Right cardiac atrium (tissue), 5 donors: ENCODE measurements at regions not wholly inside any gene's neighbourhood (a gene's known extent, or its start where the extent isn't known, plus 50 kb on each side); places are given as distances from the start of the nearest gene placed in this dataset.

Experiments used
- ATAC-seq, 2 donors: fragments of 200-7000 bp; cut with Tn5 transposase; one replicate each; pipeline versions ENCODE4 v1.8.0 to v1.9.1; 2020; ENCODE audit warnings: moderate library complexity in 2 of 2, mild to moderate bottlenecking in 1 of 2
- DNase-seq, 3 donors: peaks; one replicate each; pipeline ENCODE4 v3.0.0-alpha.2; 2020
- H3K27ac ChIP-seq: one replicate; pipeline ENCODE4 v1.5.1; 2013; ENCODE audit warnings: mild to moderate bottlenecking, low read length, control low read depth, moderate library complexity
- H3K27me3 ChIP-seq: one replicate; pipeline ENCODE4 v1.6.1; 2013; ENCODE audit not compliant: control insufficient read depth, insufficient read depth
- H3K4me1 ChIP-seq: one replicate; pipeline ENCODE4 v1.6.1; 2013; ENCODE audit warnings: low read length; ENCODE audit not compliant: control insufficient read depth, insufficient read depth
- H3K4me3 ChIP-seq: one replicate; pipeline ENCODE4 v1.5.1; 2013; ENCODE audit warnings: low read length, control low read depth
- H3K9me3 ChIP-seq: one replicate; pipeline ENCODE4 v1.6.1; 2013; ENCODE audit warnings: low read length; ENCODE audit not compliant: control insufficient read depth
- WGBS: extraction: QIAGEN DNeasy Blood & Tissue Kit; methylation state at CpG from one replicate; pipeline ENCODE4 v1.1.7; 2013; 5-methylcytosine and 5-hydroxymethylcytosine counted together
- intact Hi-C, 4 donors: fragments of 100-400 bp; cut with DNase I; formaldehyde crosslinking; loops; one replicate each; pipeline versions ENCODE4 v1.11.0 to v1.14.0; 2022 to 2023
- donor health status: healthy with polysubstance abuse.
- donor health status: DM: no; HTN: yes; CAD: no.
- donor health status: DM: no; HTN: no; CAD: no.
- donor health status: DM: no; HTN: yes; CAD: no; lungs with severe emphysema.
- donor health status: DM: yes; HTN: yes; CAD: no.

- intact Hi-C loops: no loop called here
- H3K27me3 ChIP-seq: no peaks in the 10 kb centered on the region
- H3K27ac ChIP-seq: no peak overlapping the region
- no peaks in the 10 kb centered on the region for H3K4me1 ChIP-seq
- 55% methylated on average over 6 of the region's 6 CpGs for WGBS
- H3K4me3 ChIP-seq: no peak overlapping the region
- DNase-seq (no peak), ATAC-seq (no peak)
- H3K9me3 ChIP-seq: no peaks in the 10 kb centered on the region
These were observed 498.2 kb downstream of the IRS2 start for GRCh38 chr13:109288151-109288709.

DNA sequence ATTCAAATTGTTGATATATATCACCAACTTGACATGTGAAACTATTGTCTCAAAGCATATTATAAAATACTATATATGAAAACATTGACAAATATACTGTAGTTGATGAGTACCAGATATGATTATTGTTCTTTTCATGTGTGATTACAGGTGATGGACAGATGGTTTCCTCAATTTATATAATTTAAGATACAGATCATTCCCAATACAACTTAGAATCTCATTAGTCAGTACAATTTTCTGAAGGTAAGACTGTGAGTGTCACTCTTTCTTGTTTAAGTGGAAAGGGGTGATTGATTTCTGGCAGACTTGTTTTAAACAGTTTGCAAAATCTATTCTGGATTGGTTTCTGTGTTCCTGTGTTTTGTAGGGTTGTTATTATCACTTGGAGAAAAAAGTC is 498.8 kb downstream of the IRS2 start:
- no peaks in the 10 kb centered on the region for H3K27me3 ChIP-seq
- intact Hi-C loops: no loop called here
- H3K4me1 ChIP-seq: no peaks in the 10 kb centered on the region
- no peak overlapping the region for H3K27ac ChIP-seq
- H3K4me3 ChIP-seq: no peak overlapping the region
- no peak for ATAC-seq
- no peaks in the 10 kb centered on the region for H3K9me3 ChIP-seq
- no peak for DNase-seq

GRCh38 chr13:109285586-109285985 is 500.8 kb downstream of the IRS2 start:
- Histone ChIP-seq H3K9me3 (no peaks in the 10 kb centered on the region), H3K27me3 (no peaks in the 10 kb centered on the region), H3K27ac (no peak overlapping the region), H3K4me3 (no peak overlapping the region), H3K4me1 (no peaks in the 10 kb centered on the region)
- ATAC-seq (no peak), DNase-seq (no peak)
- 90% methylated on average over 2 of the region's 2 CpGs for WGBS
- intact Hi-C loops: no loop called here

DNA sequence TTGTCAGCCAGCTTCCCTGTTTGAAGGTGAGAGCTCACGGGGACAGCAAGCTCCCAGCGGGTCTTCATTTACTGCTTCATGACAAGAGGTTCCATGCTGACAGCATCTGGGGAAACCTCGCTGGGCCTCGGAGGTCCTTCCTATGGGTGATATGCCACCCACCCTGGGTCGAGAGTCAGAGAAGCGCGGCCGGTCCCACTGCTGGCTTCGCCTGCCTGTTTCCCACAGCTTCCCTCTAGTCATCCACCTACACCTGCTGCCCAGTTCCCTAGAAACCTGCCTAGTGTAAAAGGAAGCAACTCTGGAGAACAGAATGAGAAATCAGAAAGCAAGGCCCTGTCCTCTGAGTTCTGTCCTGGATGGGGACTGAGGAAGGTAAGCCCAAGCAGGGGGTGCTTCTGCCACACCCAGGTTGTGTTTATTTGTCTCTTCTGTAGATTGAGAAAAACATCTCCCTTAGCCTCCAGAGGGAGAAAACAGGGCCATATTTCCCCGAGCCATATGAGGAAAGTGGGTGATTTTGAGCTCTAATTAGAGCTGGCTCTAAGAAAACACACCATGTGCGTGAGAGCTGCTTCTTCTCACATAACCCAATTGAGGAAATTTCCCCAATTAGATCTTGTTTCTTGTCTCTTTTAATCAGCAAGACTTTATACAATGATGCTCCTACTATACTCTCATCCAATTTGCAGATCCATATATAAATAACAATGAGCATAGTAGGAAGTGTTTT is 504.3 kb downstream of the IRS2 start:
- intact Hi-C loops: no loop called here
- no peaks in the 10 kb centered on the region for H3K27me3 ChIP-seq
- H3K9me3 ChIP-seq: no peaks in the 10 kb centered on the region
- WGBS: 77% methylated on average over 11 of the region's 11 CpGs
- H3K4me1 ChIP-seq: no peaks in the 10 kb centered on the region
- ATAC-seq: no peak
- peak in 1 of 3 donors; percentile 54 for DNase-seq
- H3K4me3 ChIP-seq: no peak overlapping the region
- H3K27ac ChIP-seq: peak overlapping the region; percentile 69

DNA sequence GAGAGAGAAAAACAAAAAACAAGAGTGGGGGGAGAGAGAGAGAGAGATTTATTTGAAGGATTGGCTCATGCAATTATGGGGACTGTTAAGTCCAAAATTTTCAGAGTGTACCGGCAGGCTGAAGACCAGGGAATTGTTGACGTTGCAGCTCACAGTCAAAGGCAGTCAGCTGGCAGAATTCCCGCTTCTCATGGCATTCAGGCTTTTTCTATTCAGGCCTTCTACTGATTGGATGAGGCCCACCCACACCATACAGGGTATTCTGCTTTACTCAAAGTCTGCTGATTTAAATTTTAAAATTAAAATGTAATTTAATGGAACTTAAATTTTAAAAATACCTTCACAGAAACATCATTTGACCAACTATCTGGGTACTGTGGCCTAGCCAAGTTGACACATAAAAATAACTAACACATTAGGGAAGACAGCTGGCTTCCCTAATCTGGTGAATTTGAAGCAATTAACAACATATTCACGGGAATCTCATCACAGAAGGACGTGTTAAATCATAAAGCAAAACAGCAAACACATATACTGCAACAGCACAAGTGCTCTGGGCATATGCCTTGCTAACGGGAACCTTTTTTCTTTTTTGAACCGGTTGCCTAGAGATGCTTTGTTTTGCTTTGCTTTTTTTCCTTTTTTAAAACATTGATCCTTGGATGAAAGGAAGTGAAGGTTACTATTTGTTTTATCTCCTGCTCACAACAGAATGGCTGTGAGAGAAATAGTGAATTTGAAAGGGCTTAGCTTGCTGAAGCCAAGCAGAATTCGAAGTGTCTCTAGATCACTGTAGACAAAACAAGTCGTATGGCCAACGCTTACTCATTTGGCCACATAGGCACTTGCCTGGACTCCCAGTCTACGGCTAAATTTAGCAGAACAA is 505.1 kb downstream of the IRS2 start:
- Histone ChIP-seq H3K27ac (peak overlapping the region; percentile 69), H3K4me1 (no peaks in the 10 kb centered on the region), H3K9me3 (no peaks in the 10 kb centered on the region), H3K27me3 (no peaks in the 10 kb centered on the region), H3K4me3 (no peak overlapping the region)
- intact Hi-C loops: no loop called here
- DNase-seq: no peak
- peak; percentile 70 to 80 for ATAC-seq
- WGBS: 60% methylated on average over 11 of the region's 11 CpGs

GRCh38 chr13:109276261-109276660 is 510.1 kb downstream of the IRS2 start:
- Histone ChIP-seq H3K4me1 (no peaks in the 10 kb centered on the region), H3K9me3 (no peaks in the 10 kb centered on the region), H3K4me3 (no peak overlapping the region), H3K27me3 (no peaks in the 10 kb centered on the region), H3K27ac (no peak overlapping the region)
- no peak for DNase-seq
- WGBS: 87% methylated on average over 4 of the region's 4 CpGs
- intact Hi-C loops: no loop called here
- ATAC-seq: no peak

DNA sequence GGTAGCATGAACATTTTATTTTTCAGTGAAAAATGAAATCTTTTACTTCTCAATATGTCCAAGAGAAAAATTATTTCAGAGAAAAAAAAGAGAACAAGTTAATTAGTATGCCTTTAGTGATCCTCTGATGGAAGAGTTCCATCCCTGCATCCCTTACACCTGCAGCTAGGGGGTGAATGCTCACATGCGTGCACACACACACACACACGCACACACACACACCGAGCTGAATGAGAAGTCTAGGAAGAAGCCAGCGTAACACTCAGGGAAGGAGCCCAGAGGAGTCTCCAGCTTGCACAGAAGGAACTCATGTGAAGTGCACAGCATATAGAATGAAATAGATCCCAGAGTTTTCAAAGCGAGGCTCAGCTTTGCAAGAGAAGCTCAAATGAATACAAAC is 510.5 kb downstream of the IRS2 start:
- H3K27me3 ChIP-seq: no peaks in the 10 kb centered on the region
- no peak overlapping the region for H3K4me3 ChIP-seq
- ATAC-seq: no peak
- peak overlapping the region; percentile 56 for H3K27ac ChIP-seq
- H3K9me3 ChIP-seq: no peaks in the 10 kb centered on the region
- intact Hi-C loops: no loop called here
- DNase-seq: peak in 2 of 3 donors; percentile 59
- 76% methylated on average over 5 of the region's 5 CpGs for WGBS
- no peaks in the 10 kb centered on the region for H3K4me1 ChIP-seq

DNA sequence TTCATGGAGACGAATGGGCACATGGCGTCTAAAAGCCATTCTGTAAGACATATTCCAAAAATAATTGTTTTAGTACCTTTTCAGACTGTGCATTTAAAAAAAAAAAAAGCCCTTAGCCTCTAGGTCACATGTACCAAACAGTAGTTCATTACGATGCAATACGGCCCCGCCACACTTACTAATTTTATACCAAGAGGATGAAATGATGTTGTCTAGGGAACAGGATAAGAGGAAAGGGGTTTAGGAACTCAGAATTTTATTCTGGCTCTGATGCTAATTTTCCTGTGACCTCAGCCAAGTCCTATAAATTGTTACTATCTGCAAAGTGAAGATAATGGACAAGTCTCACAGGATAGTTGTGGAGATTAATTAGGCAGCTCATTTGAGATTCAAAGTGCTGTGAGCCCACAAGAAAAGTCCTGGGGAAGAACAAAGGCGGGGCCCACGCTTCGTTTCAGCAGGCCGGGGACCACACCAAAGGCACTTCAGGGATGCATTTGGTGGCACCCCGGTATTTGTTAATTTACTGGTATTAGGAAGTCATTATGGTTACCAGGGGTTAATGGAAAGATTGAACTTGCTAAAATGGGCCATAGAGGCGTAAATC is 511.1 kb downstream of the IRS2 start:
- no peak for DNase-seq
- Histone ChIP-seq H3K27ac (peak overlapping the region; percentile 80), H3K27me3 (no peaks in the 10 kb centered on the region), H3K9me3 (no peaks in the 10 kb centered on the region), H3K4me1 (no peaks in the 10 kb centered on the region), H3K4me3 (no peak overlapping the region)
- peak in 1 of 2 donors; percentile 24 for ATAC-seq
- intact Hi-C loops: no loop called here
- WGBS: 58% methylated on average over 11 of the region's 11 CpGs

GRCh38 chr13:109274188-109274821 is 512.1 kb downstream of the IRS2 start:
- peak overlapping the region; percentile 72 for H3K27ac ChIP-seq
- H3K4me3 ChIP-seq: no peak overlapping the region
- no peaks in the 10 kb centered on the region for H3K4me1 ChIP-seq
- ATAC-seq (peak; percentile 66 to 75), DNase-seq (no peak)
- WGBS: 51% methylated on average over 5 of the region's 5 CpGs
- intact Hi-C loops: no loop called here
- H3K9me3 ChIP-seq: no peaks in the 10 kb centered on the region
- no peaks in the 10 kb centered on the region for H3K27me3 ChIP-seq

- H3K4me3 ChIP-seq: peak overlapping the region; percentile 29
- 51% methylated on average over 3 of the region's 3 CpGs for WGBS
- peak overlapping the region; percentile 42 for H3K27ac ChIP-seq
- no peak for DNase-seq
- no peak for ATAC-seq
- H3K9me3 ChIP-seq: no peaks in the 10 kb centered on the region
- no peaks in the 10 kb centered on the region for H3K4me1 ChIP-seq
- intact Hi-C loops: no loop called here
- H3K27me3 ChIP-seq: no peaks in the 10 kb centered on the region
These were observed 513.0 kb downstream of the IRS2 start for GRCh38 chr13:109273326-109273751.
